ENCODE measurements at regions not wholly inside any gene's neighbourhood (a gene's known extent, or its start where the extent isn't known, plus 50 kb on each side); places are given as distances from the start of the nearest gene placed in this dataset.

DNA sequence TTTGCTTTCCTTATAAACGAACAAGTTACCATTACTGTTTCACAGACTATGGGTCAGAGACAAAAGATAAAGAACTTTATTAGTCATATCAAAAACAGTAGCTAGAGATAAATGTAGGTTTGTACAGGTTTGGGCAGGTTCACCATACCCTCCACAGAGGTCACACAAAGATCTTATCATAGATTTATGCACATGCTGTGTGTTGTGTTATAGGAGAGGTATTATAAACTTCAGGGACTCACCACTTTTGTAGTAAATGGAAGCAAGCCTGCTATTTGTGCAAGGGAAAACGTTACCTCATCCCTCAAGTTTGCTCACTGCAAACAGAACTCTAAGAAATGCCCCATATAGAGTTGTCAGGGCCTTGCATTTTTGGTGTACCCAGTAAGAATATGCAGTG, 584.5 kb upstream of the LRRTM1 start:
- Histone ChIP-seq H3K9ac (ENCODE audit: insufficient read depth in 1 of 2, low read depth in 2 of 2, low read length in 2 of 2) (no peak overlapping the region), H3K4me2 (ENCODE audit: insufficient read depth, low read length) (no peak overlapping the region), H3K9me3 (replicated peaks; ENCODE audit: control insufficient read depth, insufficient read depth, low read depth, low read length) (no peaks in the 10 kb centered on the region), H3K4me1 (replicated peaks in 1 of 2; ENCODE audit: control insufficient read depth in 2 of 2, insufficient read depth in 2 of 2, low read length in 2 of 2) (no peaks in the 10 kb centered on the region), H3K79me2 (ENCODE audit: control insufficient read depth, insufficient read depth, low read length) (no peaks in the 10 kb centered on the region), H3K27me3 (ENCODE audit: control insufficient read depth in 2 of 2, insufficient read depth in 2 of 2, low read length in 2 of 2) (no peaks in the 10 kb centered on the region), H3K36me3 (ENCODE audit: control insufficient read depth, insufficient read depth, low read length) (no peaks in the 10 kb centered on the region), H3K27ac (ENCODE audit: extremely low read depth, low read depth, low read length) (no peak overlapping the region), H2AFZ (ENCODE audit: low read depth, low read length) (no peak overlapping the region), H3K4me3 (no peak overlapping the region), H3K9me1 (ENCODE audit: control insufficient read depth, insufficient read depth, low read length) (no peaks in the 10 kb centered on the region), H4K20me1 (replicated peaks; ENCODE audit: control insufficient read depth, insufficient read depth, low read length) (no peaks in the 10 kb centered on the region)
- ChIA-PET CTCF (ENCODE audit: low intra/inter-chr PET ratio) (no interaction called here), POLR2A (no interaction called here)
- DNase-seq (ENCODE audit: extremely low read depth in 1 of 4, low spot score in 3 of 4) (no peak), ATAC-seq (no peak), FAIRE-seq (no peak)
- BruUV-seq (replicated peaks): no TSS peak
- in situ Hi-C loops (cut with MboI): no loop called here
- 0% methylated on average over 2 of the region's 2 CpGs for WGBS (ENCODE audit: insufficient coverage, low coverage, missing lambda C conversion rate)
- TF ChIP-seq CCNT2 (IDR thresholded peaks at IDR 0.05; ENCODE audit: borderline replicate concordance, extremely low read depth, insufficient read length, low read depth, low read length) (no peak), NCOA6 (IDR thresholded peaks at IDR 0.05) (no peak), HMG20A (CRISPR knock-in tag; conservative IDR thresholded peaks at IDR 0.05) (no peak), PYGO2 (tag; IDR thresholded peaks at IDR 0.05) (no peak), TBL1XR1 (IDR thresholded peaks at IDR 0.05; ENCODE audit: low read length in 2 of 2) (no peak), TGIF2 (CRISPR knock-in tag; IDR thresholded peaks at IDR 0.05) (no peak), ZNF584 (CRISPR knock-in tag; IDR thresholded peaks at IDR 0.05; ENCODE audit: low read depth) (no peak), ZNF121 (CRISPR knock-in tag; conservative IDR thresholded peaks at IDR 0.05) (no peak), SLC30A9 (CRISPR knock-in tag; IDR thresholded peaks at IDR 0.05) (no peak), BCL6 (CRISPR knock-in tag; IDR thresholded peaks at IDR 0.05) (no peak), ZKSCAN1 (IDR thresholded peaks at IDR 0.05; ENCODE audit: low read depth, low read length) (no peak), NCOR1 (IDR thresholded peaks at IDR 0.05) (no peak), PHF21A (IDR thresholded peaks at IDR 0.05; ENCODE audit: borderline replicate concordance, low read depth) (no peak), ETV1 (tag; conservative IDR thresholded peaks at IDR 0.05; ENCODE audit: low read depth) (no peak), GATA2 (CRISPR knock-in tag; IDR thresholded peaks at IDR 0.05) (no peak), PPARD (CRISPR knock-in tag; IDR thresholded peaks at IDR 0.05) (no peak), ZNF57 (CRISPR knock-in tag; IDR thresholded peaks at IDR 0.05) (no peak)
- TF ChIP-seq, protein P1, sequence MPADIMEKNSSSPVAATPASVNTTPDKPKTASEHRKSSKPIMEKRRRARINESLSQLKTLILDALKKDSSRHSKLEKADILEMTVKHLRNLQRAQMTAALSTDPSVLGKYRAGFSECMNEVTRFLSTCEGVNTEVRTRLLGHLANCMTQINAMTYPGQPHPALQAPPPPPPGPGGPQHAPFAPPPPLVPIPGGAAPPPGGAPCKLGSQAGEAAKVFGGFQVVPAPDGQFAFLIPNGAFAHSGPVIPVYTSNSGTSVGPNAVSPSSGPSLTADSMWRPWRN (IDR thresholded peaks at IDR 0.05; ENCODE audit: low read depth): no peak
- TF ChIP-seq, protein P2, sequence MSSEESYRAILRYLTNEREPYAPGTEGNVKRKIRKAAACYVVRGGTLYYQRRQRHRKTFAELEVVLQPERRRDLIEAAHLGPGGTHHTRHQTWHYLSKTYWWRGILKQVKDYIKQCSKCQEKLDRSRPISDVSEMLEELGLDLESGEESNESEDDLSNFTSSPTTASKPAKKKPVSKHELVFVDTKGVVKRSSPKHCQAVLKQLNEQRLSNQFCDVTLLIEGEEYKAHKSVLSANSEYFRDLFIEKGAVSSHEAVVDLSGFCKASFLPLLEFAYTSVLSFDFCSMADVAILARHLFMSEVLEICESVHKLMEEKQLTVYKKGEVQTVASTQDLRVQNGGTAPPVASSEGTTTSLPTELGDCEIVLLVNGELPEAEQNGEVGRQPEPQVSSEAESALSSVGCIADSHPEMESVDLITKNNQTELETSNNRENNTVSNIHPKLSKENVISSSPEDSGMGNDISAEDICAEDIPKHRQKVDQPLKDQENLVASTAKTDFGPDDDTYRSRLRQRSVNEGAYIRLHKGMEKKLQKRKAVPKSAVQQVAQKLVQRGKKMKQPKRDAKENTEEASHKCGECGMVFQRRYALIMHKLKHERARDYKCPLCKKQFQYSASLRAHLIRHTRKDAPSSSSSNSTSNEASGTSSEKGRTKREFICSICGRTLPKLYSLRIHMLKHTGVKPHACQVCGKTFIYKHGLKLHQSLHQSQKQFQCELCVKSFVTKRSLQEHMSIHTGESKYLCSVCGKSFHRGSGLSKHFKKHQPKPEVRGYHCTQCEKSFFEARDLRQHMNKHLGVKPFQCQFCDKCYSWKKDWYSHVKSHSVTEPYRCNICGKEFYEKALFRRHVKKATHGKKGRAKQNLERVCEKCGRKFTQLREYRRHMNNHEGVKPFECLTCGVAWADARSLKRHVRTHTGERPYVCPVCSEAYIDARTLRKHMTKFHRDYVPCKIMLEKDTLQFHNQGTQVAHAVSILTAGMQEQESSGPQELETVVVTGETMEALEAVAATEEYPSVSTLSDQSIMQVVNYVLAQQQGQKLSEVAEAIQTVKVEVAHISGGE (CRISPR knock-in tag; IDR thresholded peaks at IDR 0.05): no peak
- TF ChIP-seq, protein P3, sequence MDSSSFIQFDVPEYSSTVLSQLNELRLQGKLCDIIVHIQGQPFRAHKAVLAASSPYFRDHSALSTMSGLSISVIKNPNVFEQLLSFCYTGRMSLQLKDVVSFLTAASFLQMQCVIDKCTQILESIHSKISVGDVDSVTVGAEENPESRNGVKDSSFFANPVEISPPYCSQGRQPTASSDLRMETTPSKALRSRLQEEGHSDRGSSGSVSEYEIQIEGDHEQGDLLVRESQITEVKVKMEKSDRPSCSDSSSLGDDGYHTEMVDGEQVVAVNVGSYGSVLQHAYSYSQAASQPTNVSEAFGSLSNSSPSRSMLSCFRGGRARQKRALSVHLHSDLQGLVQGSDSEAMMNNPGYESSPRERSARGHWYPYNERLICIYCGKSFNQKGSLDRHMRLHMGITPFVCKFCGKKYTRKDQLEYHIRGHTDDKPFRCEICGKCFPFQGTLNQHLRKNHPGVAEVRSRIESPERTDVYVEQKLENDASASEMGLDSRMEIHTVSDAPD (CRISPR knock-in tag; IDR thresholded peaks at IDR 0.05): no peak
- intact Hi-C loops (cut with micrococcal nuclease): no loop called here
